ENCODE measurements at regions not wholly inside any gene's neighbourhood (a gene's known extent, or its start where the extent isn't known, plus 50 kb on each side); places are given as distances from the start of the nearest gene placed in this dataset.
"Not testable (repeated sequence)": the region's sequence is repeated elsewhere in the genome, so short reads cannot be mapped to it uniquely, and the experiment has no call there.

GRCh38 chr2:217349251-217349650 is 489.4 kb upstream of the TNP1 start:
- intact Hi-C loops (cut with DNase I; ENCODE audit: low total_unique reads): no loop called here
- no peaks in the 10 kb centered on the region for H3K4me1 ChIP-seq
- DNase-seq: no peak
- H3K9me3 ChIP-seq: no peaks in the 10 kb centered on the region
- H3K36me3 ChIP-seq (ENCODE audit: low read depth, missing control alignments): no peaks in the 10 kb centered on the region
- no peak overlapping the region for H3K27ac ChIP-seq
- no peaks in the 10 kb centered on the region for H3K27me3 ChIP-seq
- TF ChIP-seq CTCF (IDR thresholded peaks at IDR 0.05) (no peak), POLR2A (IDR thresholded peaks at IDR 0.05) (no peak)
- 0 to 42% methylated on average over 1 of the region's 1 CpG for WGBS, 2 donors
- H3K4me3 ChIP-seq: no peak overlapping the region

- H3K36me3 ChIP-seq (ENCODE audit: low read depth, missing control alignments); H3K4me1 ChIP-seq; H3K27me3 ChIP-seq; H3K4me3 ChIP-seq; DNase-seq; H3K27ac ChIP-seq; H3K9me3 ChIP-seq; intact Hi-C loops (cut with DNase I; ENCODE audit: low total_unique reads): not testable (repeated sequence)
- WGBS, 2 donors: 30 to 32% methylated on average over 3 of the region's 3 CpGs
These were observed 487.8 kb upstream of the TNP1 start for GRCh38 chr2:217347630-217348029.

GRCh38 chr2:217346043-217346442 is 486.2 kb upstream of the TNP1 start:
- H3K36me3 ChIP-seq (ENCODE audit: low read depth, missing control alignments); H3K4me1 ChIP-seq; H3K9me3 ChIP-seq; intact Hi-C loops (cut with DNase I; ENCODE audit: low total_unique reads); H3K27ac ChIP-seq; H3K4me3 ChIP-seq; DNase-seq; H3K27me3 ChIP-seq: not testable (repeated sequence)
- 91 to 100% methylated on average over 1 of the region's 1 CpG for WGBS, 2 donors

- H3K27me3 ChIP-seq: no peaks in the 10 kb centered on the region
- H3K36me3 ChIP-seq (ENCODE audit: low read depth, missing control alignments): no peaks in the 10 kb centered on the region
- TF ChIP-seq POLR2A (IDR thresholded peaks at IDR 0.05): no peak
- no peak for TF ChIP-seq CTCF (IDR thresholded peaks at IDR 0.05)
- H3K9me3 ChIP-seq: no peaks in the 10 kb centered on the region
- intact Hi-C loops (cut with DNase I; ENCODE audit: low total_unique reads): no loop called here
- H3K27ac ChIP-seq: no peak overlapping the region
- DNase-seq: no peak
- no peak overlapping the region for H3K4me3 ChIP-seq
- 92 to 95% methylated on average over 1 of the region's 1 CpG for WGBS, 2 donors
- no peaks in the 10 kb centered on the region for H3K4me1 ChIP-seq
These were observed 481.0 kb upstream of the TNP1 start for GRCh38 chr2:217340899-217341298.

GRCh38 chr2:217340176-217340575 is 480.3 kb upstream of the TNP1 start:
- TF ChIP-seq CTCF (IDR thresholded peaks at IDR 0.05) (no peak), POLR2A (IDR thresholded peaks at IDR 0.05) (no peak)
- H3K4me1 ChIP-seq: no peaks in the 10 kb centered on the region
- no peaks in the 10 kb centered on the region for H3K27me3 ChIP-seq
- no peak for DNase-seq
- no peak overlapping the region for H3K27ac ChIP-seq
- H3K4me3 ChIP-seq: no peak overlapping the region
- no peaks in the 10 kb centered on the region for H3K36me3 ChIP-seq (ENCODE audit: low read depth, missing control alignments)
- H3K9me3 ChIP-seq: no peaks in the 10 kb centered on the region
- intact Hi-C loops (cut with DNase I; ENCODE audit: low total_unique reads): no loop called here

- DNase-seq: no peak
These were observed 479.9 kb upstream of the TNP1 start for GRCh38 chr2:217339753-217340152.

More at GRCh38 chr2:217339753-217340152, 479.9 kb upstream of the TNP1 start:
- intact Hi-C loops (cut with DNase I; ENCODE audit: low total_unique reads): no loop called here
- no peak overlapping the region for H3K27ac ChIP-seq
- H3K4me3 ChIP-seq: no peak overlapping the region
- H3K27me3 ChIP-seq: no peaks in the 10 kb centered on the region
- H3K4me1 ChIP-seq: no peaks in the 10 kb centered on the region
- no peaks in the 10 kb centered on the region for H3K36me3 ChIP-seq (ENCODE audit: low read depth, missing control alignments)
- WGBS, 2 donors: 90 to 94% methylated on average over 5 of the region's 5 CpGs
- no peaks in the 10 kb centered on the region for H3K9me3 ChIP-seq
- TF ChIP-seq CTCF (IDR thresholded peaks at IDR 0.05) (no peak), POLR2A (IDR thresholded peaks at IDR 0.05) (no peak)

All from testis (tissue), 2 donors.